ENCODE measurements at regions not wholly inside any gene's neighbourhood (a gene's known extent, or its start where the extent isn't known, plus 50 kb on each side); places are given as distances from the start of the nearest gene placed in this dataset.

- TF ChIP-seq, protein P1, sequence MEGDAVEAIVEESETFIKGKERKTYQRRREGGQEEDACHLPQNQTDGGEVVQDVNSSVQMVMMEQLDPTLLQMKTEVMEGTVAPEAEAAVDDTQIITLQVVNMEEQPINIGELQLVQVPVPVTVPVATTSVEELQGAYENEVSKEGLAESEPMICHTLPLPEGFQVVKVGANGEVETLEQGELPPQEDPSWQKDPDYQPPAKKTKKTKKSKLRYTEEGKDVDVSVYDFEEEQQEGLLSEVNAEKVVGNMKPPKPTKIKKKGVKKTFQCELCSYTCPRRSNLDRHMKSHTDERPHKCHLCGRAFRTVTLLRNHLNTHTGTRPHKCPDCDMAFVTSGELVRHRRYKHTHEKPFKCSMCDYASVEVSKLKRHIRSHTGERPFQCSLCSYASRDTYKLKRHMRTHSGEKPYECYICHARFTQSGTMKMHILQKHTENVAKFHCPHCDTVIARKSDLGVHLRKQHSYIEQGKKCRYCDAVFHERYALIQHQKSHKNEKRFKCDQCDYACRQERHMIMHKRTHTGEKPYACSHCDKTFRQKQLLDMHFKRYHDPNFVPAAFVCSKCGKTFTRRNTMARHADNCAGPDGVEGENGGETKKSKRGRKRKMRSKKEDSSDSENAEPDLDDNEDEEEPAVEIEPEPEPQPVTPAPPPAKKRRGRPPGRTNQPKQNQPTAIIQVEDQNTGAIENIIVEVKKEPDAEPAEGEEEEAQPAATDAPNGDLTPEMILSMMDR (IDR thresholded peaks at IDR 0.05): no peak
- no peak for TF ChIP-seq NRF1 (IDR thresholded peaks at IDR 0.05; ENCODE audit: low read depth, low read length)
- TF ChIP-seq POLR2AphosphoS5 (IDR thresholded peaks at IDR 0.05; ENCODE audit: low read depth, low read length): no peak
- no peak for TF ChIP-seq REST (IDR thresholded peaks at IDR 0.05; ENCODE audit: low read depth, low read length)
- TF ChIP-seq JUND (IDR thresholded peaks at IDR 0.05): no peak
- TF ChIP-seq EP300 (IDR thresholded peaks at IDR 0.05; ENCODE audit: borderline replicate concordance in 1 of 2, low read depth in 1 of 2, low read length in 1 of 2): no peak
- no peak for TF ChIP-seq SMC3 (IDR thresholded peaks at IDR 0.05; ENCODE audit: low read depth, low read length)
- TF ChIP-seq TAF1 (IDR thresholded peaks at IDR 0.05; ENCODE audit: borderline replicate concordance, low read depth, low read length): no peak
- TF ChIP-seq USF1 (IDR thresholded peaks at IDR 0.05; ENCODE audit: borderline replicate concordance, low read depth): no peak
- no peak for TF ChIP-seq TCF12 (IDR thresholded peaks at IDR 0.05)
- no peak for TF ChIP-seq NFIC (IDR thresholded peaks at IDR 0.05; ENCODE audit: borderline replicate concordance)
- TF ChIP-seq YY1 (IDR thresholded peaks at IDR 0.05; ENCODE audit: low read depth): no peak
- TF ChIP-seq CHD2 (IDR thresholded peaks at IDR 0.05; ENCODE audit: low read length, partially characterized antibody): no peak
These were observed 146.7 kb downstream of the CHIC2 start for GRCh38 chr4:53917729-53918128.
